HG03575 (cell line): ENCODE measurements at regions not wholly inside any gene's neighbourhood (a gene's known extent, or its start where the extent isn't known, plus 50 kb on each side); places are given as distances from the start of the nearest gene placed in this dataset.
"Not testable (repeated sequence)": the region's sequence is repeated elsewhere in the genome, so short reads cannot be mapped to it uniquely, and the experiment has no call there.

Experiments used
- ATAC-seq: cut with Tn5 transposase; IDR thresholded peaks from one replicate; pipeline ENCODE4 v1.9.1; 2021; ENCODE audit not compliant: unreplicated experiment, insufficient number of reproducible peaks, low FRiP score; ENCODE audit errors: extremely low read depth

- ATAC-seq: no peak
These were observed 182.7 kb upstream of the SFSWAP start for GRCh38 chr12:131528144-131528543.

GRCh38 chr12:131528667-131529066, 182.2 kb upstream of the SFSWAP start:
- no peak for ATAC-seq

- ATAC-seq: no peak
These were observed 181.5 kb upstream of the SFSWAP start for GRCh38 chr12:131529196-131530040.

GRCh38 chr12:131530041-131530332, 180.9 kb upstream of the SFSWAP start:
- ATAC-seq: no peak

- no peak for ATAC-seq
These were observed 180.5 kb upstream of the SFSWAP start for GRCh38 chr12:131530422-131530821.

- no peak for ATAC-seq
These were observed 177.8 kb upstream of the SFSWAP start for GRCh38 chr12:131533139-131533538.

GRCh38 chr12:131535779-131536178, 175.1 kb upstream of the SFSWAP start:
- no peak for ATAC-seq

GRCh38 chr12:131536337-131536736, 174.6 kb upstream of the SFSWAP start:
- no peak for ATAC-seq

GRCh38 chr12:131536766-131537165, 174.1 kb upstream of the SFSWAP start:
- no peak for ATAC-seq

- ATAC-seq: no peak
These were observed 173.5 kb upstream of the SFSWAP start for GRCh38 chr12:131537267-131537958.

- no peak for ATAC-seq
These were observed 171.5 kb upstream of the SFSWAP start for GRCh38 chr12:131539381-131539780.

GRCh38 chr12:131540138-131540623, 170.7 kb upstream of the SFSWAP start:
- no peak for ATAC-seq

- not testable (repeated sequence) for ATAC-seq
These were observed 169.4 kb upstream of the SFSWAP start for GRCh38 chr12:131541512-131541911.

- no peak for ATAC-seq
These were observed 168.5 kb upstream of the SFSWAP start for GRCh38 chr12:131542351-131542750.

- no peak for ATAC-seq
These were observed 167.8 kb upstream of the SFSWAP start for GRCh38 chr12:131543040-131543439.

- no peak for ATAC-seq
These were observed 163.3 kb upstream of the SFSWAP start for GRCh38 chr12:131547555-131547954.

- no peak for ATAC-seq
These were observed 160.8 kb upstream of the SFSWAP start for GRCh38 chr12:131550121-131550520.

GRCh38 chr12:131551675-131552491, 159.0 kb upstream of the SFSWAP start:
- ATAC-seq: no peak

- ATAC-seq: no peak
These were observed 158.4 kb upstream of the SFSWAP start for GRCh38 chr12:131552492-131552863.
